ENCODE measurements at regions not wholly inside any gene's neighbourhood (a gene's known extent, or its start where the extent isn't known, plus 50 kb on each side); places are given as distances from the start of the nearest gene placed in this dataset.

DNA sequence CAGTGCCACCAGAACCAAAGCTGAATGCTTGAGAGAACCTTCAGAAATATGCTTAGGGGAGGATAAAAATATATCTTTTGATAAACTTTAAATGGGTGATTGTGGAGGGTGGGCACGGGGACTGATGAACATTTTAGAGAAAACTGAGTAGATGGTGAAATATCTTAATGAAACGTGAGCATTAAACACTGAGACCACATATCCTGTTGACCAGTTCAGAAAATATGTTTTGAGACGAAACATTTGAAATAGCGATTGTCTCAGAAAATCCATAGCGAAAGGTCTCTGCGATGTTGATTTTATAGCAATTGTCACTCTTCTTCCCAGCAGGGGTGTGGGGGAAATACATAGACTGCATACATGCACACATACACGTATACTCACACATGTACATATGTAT is 231.0 kb downstream of the ESM1 start:
- no peak overlapping the region for H3K4me3 ChIP-seq (ENCODE audit: low read depth, low read length)
- H3K27me3 ChIP-seq (ENCODE audit: control insufficient read depth, insufficient read depth, low read length): no peaks in the 10 kb centered on the region
- H3K9me3 ChIP-seq (ENCODE audit: control insufficient read depth, insufficient read depth, low read length): no peaks in the 10 kb centered on the region
- no peak overlapping the region for H3K9ac ChIP-seq (ENCODE audit: low read depth, low read length)
- no peak overlapping the region for H3K27ac ChIP-seq (ENCODE audit: low read depth, low read length)
- no peaks in the 10 kb centered on the region for H3K4me1 ChIP-seq (ENCODE audit: control insufficient read depth, insufficient read depth, low read length)
- no peaks in the 10 kb centered on the region for H3K36me3 ChIP-seq (ENCODE audit: control insufficient read depth, insufficient read depth, low read length)

DNA sequence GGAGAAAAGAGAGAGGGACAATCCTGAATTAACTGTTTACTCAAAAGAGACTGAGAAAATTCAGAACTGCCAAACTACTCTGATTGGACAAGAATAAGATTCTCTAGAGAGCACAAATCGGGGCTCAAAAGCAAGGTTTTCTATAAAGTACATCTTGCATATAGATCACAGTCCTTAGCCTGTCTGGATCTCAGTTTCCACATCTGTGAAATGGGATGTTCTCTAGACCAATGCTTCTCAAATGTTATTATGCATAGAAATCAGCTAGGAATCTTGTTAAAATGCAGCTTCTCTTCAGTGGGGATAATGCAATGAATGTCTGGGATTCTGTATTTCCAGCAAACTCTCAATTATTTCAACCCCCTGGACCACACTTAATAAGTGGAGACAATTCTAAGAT is 231.6 kb downstream of the ESM1 start:
- Histone ChIP-seq H3K9ac (ENCODE audit: low read depth, low read length) (no peak overlapping the region), H3K4me1 (ENCODE audit: control insufficient read depth, insufficient read depth, low read length) (no peaks in the 10 kb centered on the region), H3K9me3 (ENCODE audit: control insufficient read depth, insufficient read depth, low read length) (no peaks in the 10 kb centered on the region), H3K36me3 (ENCODE audit: control insufficient read depth, insufficient read depth, low read length) (no peaks in the 10 kb centered on the region), H3K27me3 (ENCODE audit: control insufficient read depth, insufficient read depth, low read length) (no peaks in the 10 kb centered on the region), H3K4me3 (ENCODE audit: low read depth, low read length) (no peak overlapping the region), H3K27ac (ENCODE audit: low read depth, low read length) (no peak overlapping the region)

DNA sequence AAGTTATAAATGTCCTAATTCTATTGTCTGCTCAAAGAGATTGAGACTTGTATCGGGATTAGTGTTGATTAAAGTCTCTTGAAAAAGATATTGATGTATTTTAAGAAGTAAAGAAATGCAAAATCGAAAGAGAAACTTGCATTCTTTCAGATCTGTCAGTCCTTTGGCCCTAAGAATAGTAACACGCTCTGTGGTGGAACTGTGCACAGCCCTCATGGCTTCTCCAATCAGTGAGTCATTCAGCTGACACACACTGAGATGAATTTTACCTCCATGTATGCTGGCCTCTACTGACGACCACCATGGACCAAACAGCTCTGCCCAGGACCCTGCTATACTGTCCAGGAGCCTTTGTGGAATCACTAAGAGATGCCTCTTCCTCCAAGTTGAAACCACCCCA is 232.4 kb downstream of the ESM1 start:
- Histone ChIP-seq H3K4me1 (ENCODE audit: control insufficient read depth, insufficient read depth, low read length) (no peaks in the 10 kb centered on the region), H3K27me3 (ENCODE audit: control insufficient read depth, insufficient read depth, low read length) (no peaks in the 10 kb centered on the region), H3K4me3 (ENCODE audit: low read depth, low read length) (no peak overlapping the region), H3K27ac (ENCODE audit: low read depth, low read length) (no peak overlapping the region), H3K36me3 (ENCODE audit: control insufficient read depth, insufficient read depth, low read length) (no peaks in the 10 kb centered on the region), H3K9me3 (ENCODE audit: control insufficient read depth, insufficient read depth, low read length) (no peaks in the 10 kb centered on the region), H3K9ac (ENCODE audit: low read depth, low read length) (no peak overlapping the region)

DNA sequence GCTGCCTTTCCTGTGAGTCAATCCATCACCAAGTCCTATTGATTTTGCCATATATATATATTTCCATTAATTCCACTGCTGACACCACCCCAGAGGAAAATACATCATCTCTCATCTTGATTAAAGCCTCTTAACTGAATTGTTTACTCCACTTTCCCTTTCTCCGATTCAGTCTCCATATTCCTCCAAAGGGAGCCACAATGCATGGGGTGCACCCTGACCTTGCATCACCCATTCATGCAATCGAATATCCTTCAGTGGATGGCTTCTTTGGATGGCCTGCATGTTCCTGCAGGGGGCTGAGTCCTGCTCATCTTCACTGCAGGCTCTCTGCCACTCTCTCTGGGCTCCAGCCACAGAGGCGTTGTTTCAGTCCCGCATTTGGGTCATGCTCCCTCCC is 231.0 kb downstream of the SNX18 start:
- Histone ChIP-seq H3K9ac (ENCODE audit: low read depth, low read length) (no peak overlapping the region), H3K9me3 (ENCODE audit: control insufficient read depth, insufficient read depth, low read length) (no peaks in the 10 kb centered on the region), H3K4me1 (ENCODE audit: control insufficient read depth, insufficient read depth, low read length) (peaks cover 11% of the 10 kb centered on the region), H3K27me3 (ENCODE audit: control insufficient read depth, insufficient read depth, low read length) (no peaks in the 10 kb centered on the region), H3K27ac (ENCODE audit: low read depth, low read length) (no peak overlapping the region), H3K4me3 (ENCODE audit: low read depth, low read length) (no peak overlapping the region), H3K36me3 (ENCODE audit: control insufficient read depth, insufficient read depth, low read length) (no peaks in the 10 kb centered on the region)

DNA sequence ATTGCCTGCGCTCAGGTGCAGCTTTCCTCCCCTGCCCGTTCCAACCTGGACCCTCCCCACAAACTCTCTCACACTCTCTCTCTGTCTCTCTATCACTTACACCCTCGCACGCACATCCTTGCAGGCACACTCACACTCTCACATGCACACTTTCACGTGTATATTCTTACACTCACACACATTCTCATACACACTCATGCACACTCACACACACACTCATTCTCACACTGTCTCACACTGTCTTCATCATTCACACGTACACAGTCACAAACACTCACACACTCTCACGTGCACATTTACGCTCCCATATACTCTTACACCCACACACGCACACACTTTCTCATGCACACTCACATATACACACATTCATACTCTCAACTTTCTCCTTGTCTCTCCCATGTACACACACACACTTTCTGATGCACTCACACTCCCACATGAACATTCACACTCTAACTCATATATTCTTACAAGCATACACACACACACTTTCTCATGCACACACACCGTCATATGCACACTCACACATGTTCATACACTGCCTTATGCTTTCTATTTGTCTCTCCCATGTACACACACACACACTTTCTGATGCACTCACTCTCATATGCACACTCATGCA is 229.3 kb downstream of the SNX18 start:
- Histone ChIP-seq H3K4me1 (ENCODE audit: control insufficient read depth, insufficient read depth, low read length) (peaks cover 27% of the 10 kb centered on the region), H3K9me3 (ENCODE audit: control insufficient read depth, insufficient read depth, low read length) (no peaks in the 10 kb centered on the region), H3K36me3 (ENCODE audit: control insufficient read depth, insufficient read depth, low read length) (no peaks in the 10 kb centered on the region), H3K4me3 (ENCODE audit: low read depth, low read length) (no peak overlapping the region), H3K9ac (ENCODE audit: low read depth, low read length) (no peak overlapping the region), H3K27me3 (ENCODE audit: control insufficient read depth, insufficient read depth, low read length) (no peaks in the 10 kb centered on the region), H3K27ac (ENCODE audit: low read depth, low read length) (no peak overlapping the region)

DNA sequence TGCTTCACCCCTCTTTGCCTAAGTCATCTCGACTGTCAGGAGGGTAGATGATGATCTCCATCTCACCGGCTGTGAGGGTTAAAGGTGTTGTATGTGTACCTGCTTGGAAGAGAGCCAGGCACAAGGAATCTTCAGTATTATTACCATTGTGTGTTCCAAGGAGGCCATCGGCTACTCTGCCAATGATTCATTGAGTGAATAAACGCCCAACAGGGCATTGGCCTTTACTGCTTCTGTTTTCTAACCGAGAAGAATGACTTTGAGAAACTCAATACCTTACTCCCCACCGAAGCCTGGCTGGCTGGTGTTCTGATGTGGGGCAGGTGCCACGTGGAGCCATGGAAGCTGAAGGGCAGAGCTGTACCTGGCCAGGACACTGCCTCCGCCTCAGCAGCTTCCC is 228.8 kb downstream of the SNX18 start:
- H3K9me3 ChIP-seq (ENCODE audit: control insufficient read depth, insufficient read depth, low read length): no peaks in the 10 kb centered on the region
- H3K9ac ChIP-seq (ENCODE audit: low read depth, low read length): no peak overlapping the region
- no peak overlapping the region for H3K4me3 ChIP-seq (ENCODE audit: low read depth, low read length)
- H3K36me3 ChIP-seq (ENCODE audit: control insufficient read depth, insufficient read depth, low read length): no peaks in the 10 kb centered on the region
- H3K27ac ChIP-seq (ENCODE audit: low read depth, low read length): no peak overlapping the region
- peaks cover 27% of the 10 kb centered on the region for H3K4me1 ChIP-seq (ENCODE audit: control insufficient read depth, insufficient read depth, low read length)
- no peaks in the 10 kb centered on the region for H3K27me3 ChIP-seq (ENCODE audit: control insufficient read depth, insufficient read depth, low read length)

DNA sequence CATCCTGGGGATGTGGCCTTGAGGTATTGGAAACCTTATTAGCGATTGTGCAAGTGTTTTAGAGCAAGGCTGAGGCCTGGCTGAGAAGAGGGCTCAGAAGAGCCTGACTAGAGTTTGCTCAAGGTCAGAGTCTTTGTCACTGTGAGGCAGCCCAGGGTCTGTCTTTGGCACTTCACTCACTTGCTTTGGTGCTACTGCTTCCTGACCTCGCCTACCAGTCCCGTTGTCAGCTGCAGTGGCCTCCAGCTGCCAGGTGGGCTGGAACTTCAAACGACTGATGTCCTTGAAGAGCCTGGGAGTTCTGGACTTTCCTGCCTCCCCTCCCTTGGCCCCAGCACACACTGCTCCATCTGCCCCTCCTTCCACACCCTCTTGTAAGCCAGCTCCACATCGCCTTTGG is 228.0 kb downstream of the SNX18 start:
- Histone ChIP-seq H3K27ac (ENCODE audit: low read depth, low read length) (no peak overlapping the region), H3K9ac (ENCODE audit: low read depth, low read length) (no peak overlapping the region)

DNA sequence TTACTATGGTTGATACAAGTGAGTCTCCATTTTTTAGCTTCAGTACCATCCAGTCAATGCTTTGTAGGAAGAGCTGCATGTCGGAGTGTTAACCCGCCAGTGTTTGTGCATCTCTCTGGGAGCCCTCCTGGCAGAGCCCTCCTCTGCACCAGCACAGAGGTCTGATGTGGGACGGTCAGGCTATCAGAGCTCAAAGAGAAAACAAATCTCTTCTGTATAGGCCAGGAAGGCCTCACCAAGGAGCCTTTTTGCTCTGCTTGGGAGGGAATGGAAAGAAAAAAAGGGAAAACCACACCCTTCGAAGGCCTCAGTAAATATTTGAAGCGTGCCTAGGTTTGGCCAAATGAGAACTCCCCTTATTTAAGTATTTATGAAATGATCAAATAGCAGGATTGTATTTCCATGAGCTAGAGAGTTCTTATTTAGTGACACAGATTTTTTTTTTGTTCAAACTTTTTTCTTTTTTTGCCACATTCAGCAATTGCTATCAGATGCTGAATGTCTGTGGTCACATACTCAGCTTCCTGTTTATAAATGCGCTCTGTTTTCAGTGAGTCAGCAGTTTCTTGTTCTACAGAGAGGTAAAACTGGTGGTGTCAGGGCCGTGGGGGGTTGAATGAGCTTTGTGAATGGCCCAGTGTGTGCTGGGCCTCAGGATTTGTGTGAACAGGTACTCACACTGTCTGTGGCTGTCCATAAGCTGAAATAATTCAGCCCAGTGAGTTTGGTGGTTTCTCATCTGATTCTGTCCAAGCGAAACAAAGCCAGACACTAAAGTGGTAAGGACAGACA is 226.6 kb downstream of the SNX18 start:
- Histone ChIP-seq H3K4me1 (ENCODE audit: control insufficient read depth, insufficient read depth, low read length) (peaks cover 27% of the 10 kb centered on the region), H3K9ac (ENCODE audit: low read depth, low read length) (peak overlapping the region; percentile 1; the same call in 1 of the 2 replicates), H3K36me3 (ENCODE audit: control insufficient read depth, insufficient read depth, low read length) (no peaks in the 10 kb centered on the region), H3K27ac (ENCODE audit: low read depth, low read length) (peak overlapping the region; percentile 21), H3K9me3 (ENCODE audit: control insufficient read depth, insufficient read depth, low read length) (no peaks in the 10 kb centered on the region), H3K4me3 (ENCODE audit: low read depth, low read length) (no peak overlapping the region), H3K27me3 (ENCODE audit: control insufficient read depth, insufficient read depth, low read length) (no peaks in the 10 kb centered on the region)

More for the DNA sequence above, 228.0 kb downstream of the SNX18 start:
- H3K4me3 ChIP-seq (ENCODE audit: low read depth, low read length): no peak overlapping the region
- peaks cover 27% of the 10 kb centered on the region for H3K4me1 ChIP-seq (ENCODE audit: control insufficient read depth, insufficient read depth, low read length)
- no peaks in the 10 kb centered on the region for H3K27me3 ChIP-seq (ENCODE audit: control insufficient read depth, insufficient read depth, low read length)
- H3K36me3 ChIP-seq (ENCODE audit: control insufficient read depth, insufficient read depth, low read length): no peaks in the 10 kb centered on the region
- no peaks in the 10 kb centered on the region for H3K9me3 ChIP-seq (ENCODE audit: control insufficient read depth, insufficient read depth, low read length)

DNA sequence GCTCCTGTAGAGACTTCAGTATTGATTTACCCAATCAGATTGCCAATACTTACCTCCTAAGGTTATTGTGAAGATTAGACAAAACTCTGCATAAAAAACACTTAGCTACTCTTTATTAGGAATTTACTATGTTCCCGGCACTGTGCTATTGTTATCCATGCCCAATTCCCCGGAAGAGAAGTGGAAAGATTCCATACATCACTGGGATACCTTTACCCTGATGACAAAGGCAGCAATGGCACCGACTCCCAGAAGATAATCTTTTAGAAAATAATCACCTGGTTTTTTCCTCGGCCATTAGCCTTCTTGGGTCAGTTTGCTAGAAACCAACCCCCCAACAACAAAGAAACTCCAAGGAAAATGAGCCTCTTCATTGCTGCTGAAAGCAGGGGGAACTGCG is 226.0 kb downstream of the SNX18 start:
- Histone ChIP-seq H3K9me3 (ENCODE audit: control insufficient read depth, insufficient read depth, low read length) (no peaks in the 10 kb centered on the region), H3K27ac (ENCODE audit: low read depth, low read length) (peak overlapping the region; percentile 21)

DNA sequence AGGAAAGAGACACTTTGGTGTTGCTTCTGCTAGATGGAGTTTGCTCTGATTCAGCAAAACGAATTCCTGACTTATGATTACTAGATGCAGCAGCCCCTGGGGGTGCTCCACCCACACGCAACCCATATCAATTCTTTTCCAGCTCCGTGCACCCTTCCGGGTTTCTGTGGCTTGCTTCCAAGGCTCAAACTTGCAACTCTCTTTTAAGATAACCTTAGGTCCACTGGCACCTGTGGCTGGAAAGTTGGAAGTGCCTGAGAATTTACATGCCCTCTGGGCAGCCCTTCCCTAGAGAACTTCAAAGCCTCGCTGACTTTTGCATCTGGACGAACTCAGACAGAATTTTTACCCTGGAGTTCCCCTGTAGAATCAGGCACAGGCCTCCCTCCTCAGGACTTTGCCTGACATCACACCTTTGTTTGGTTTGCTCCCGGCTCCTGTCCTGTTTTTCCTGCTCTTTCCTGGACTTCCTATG is 224.9 kb downstream of the SNX18 start:
- H3K27ac ChIP-seq (ENCODE audit: low read depth, low read length): no peak overlapping the region

More for the DNA sequence above, 226.0 kb downstream of the SNX18 start:
- Histone ChIP-seq H3K27me3 (ENCODE audit: control insufficient read depth, insufficient read depth, low read length) (no peaks in the 10 kb centered on the region), H3K4me3 (ENCODE audit: low read depth, low read length) (no peak overlapping the region), H3K36me3 (ENCODE audit: control insufficient read depth, insufficient read depth, low read length) (no peaks in the 10 kb centered on the region), H3K4me1 (ENCODE audit: control insufficient read depth, insufficient read depth, low read length) (peaks cover 27% of the 10 kb centered on the region), H3K9ac (ENCODE audit: low read depth, low read length) (peak overlapping the region; percentile 1; the same call in 1 of the 2 replicates)

DNA sequence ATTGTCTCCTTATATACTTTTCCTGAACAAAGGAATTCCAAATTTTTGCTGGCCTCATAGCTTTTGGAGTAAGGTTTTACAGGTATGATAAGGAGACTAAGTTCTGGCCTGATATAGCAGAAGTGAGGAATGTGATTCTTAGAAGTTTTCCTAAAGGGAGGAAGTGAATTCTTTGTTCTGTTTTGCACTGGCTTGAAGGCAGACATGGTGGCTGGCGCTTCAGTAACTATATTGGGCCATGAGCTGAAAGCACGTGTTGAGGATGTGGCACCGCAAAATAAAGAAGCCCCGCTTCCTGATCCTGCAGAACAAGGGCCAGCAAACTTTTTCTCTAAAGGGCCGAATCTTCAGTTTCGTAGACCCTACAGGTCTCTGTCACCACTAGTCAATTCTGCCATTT is 224.2 kb downstream of the SNX18 start:
- no peak overlapping the region for H3K27ac ChIP-seq (ENCODE audit: low read depth, low read length)
- H3K4me3 ChIP-seq (ENCODE audit: low read depth, low read length): no peak overlapping the region
- no peaks in the 10 kb centered on the region for H3K9me3 ChIP-seq (ENCODE audit: control insufficient read depth, insufficient read depth, low read length)
- no peaks in the 10 kb centered on the region for H3K36me3 ChIP-seq (ENCODE audit: control insufficient read depth, insufficient read depth, low read length)
- no peak overlapping the region for H3K9ac ChIP-seq (ENCODE audit: low read depth, low read length)
- H3K27me3 ChIP-seq (ENCODE audit: control insufficient read depth, insufficient read depth, low read length): no peaks in the 10 kb centered on the region
- peaks cover 32% of the 10 kb centered on the region for H3K4me1 ChIP-seq (ENCODE audit: control insufficient read depth, insufficient read depth, low read length)

More for the DNA sequence above, 224.9 kb downstream of the SNX18 start:
- Histone ChIP-seq H3K4me3 (ENCODE audit: low read depth, low read length) (no peak overlapping the region), H3K9ac (ENCODE audit: low read depth, low read length) (no peak overlapping the region), H3K9me3 (ENCODE audit: control insufficient read depth, insufficient read depth, low read length) (no peaks in the 10 kb centered on the region), H3K36me3 (ENCODE audit: control insufficient read depth, insufficient read depth, low read length) (no peaks in the 10 kb centered on the region), H3K4me1 (ENCODE audit: control insufficient read depth, insufficient read depth, low read length) (peaks cover 32% of the 10 kb centered on the region), H3K27me3 (ENCODE audit: control insufficient read depth, insufficient read depth, low read length) (no peaks in the 10 kb centered on the region)

All from HUES48 (cell line).